ENCODE measurements at regions not wholly inside any gene's neighbourhood (a gene's known extent, or its start where the extent isn't known, plus 50 kb on each side); places are given as distances from the start of the nearest gene placed in this dataset.

GRCh38 chr6:40319124-40319523, 268.0 kb downstream of the LRFN2 start:
- Histone ChIP-seq H3K4me1 (ENCODE audit: insufficient read depth) (no peaks in the 10 kb centered on the region), H3K36me3 (no peaks in the 10 kb centered on the region), H3K9me3 (no peaks in the 10 kb centered on the region), H3K27ac (no peak overlapping the region), H3K4me3 (no peak overlapping the region), H3K27me3 (no peaks in the 10 kb centered on the region)
- DNase-seq: no peak
- no peak for TF ChIP-seq CTCF (IDR thresholded peaks at IDR 0.05)
- no peak for TF ChIP-seq EP300 (IDR thresholded peaks at IDR 0.05)
- no peak for TF ChIP-seq POLR2A (IDR thresholded peaks at IDR 0.05)
- intact Hi-C loops (cut with DNase I): no loop called here

- Histone ChIP-seq H3K27me3 (no peaks in the 10 kb centered on the region), H3K4me1 (ENCODE audit: insufficient read depth) (no peaks in the 10 kb centered on the region), H3K36me3 (no peaks in the 10 kb centered on the region), H3K4me3 (no peak overlapping the region), H3K9me3 (no peaks in the 10 kb centered on the region), H3K27ac (no peak overlapping the region)
- no peak for DNase-seq
- 86 to 91% (median 91%) methylated on average over 5 of the region's 5 CpGs for WGBS, 3 donors
- TF ChIP-seq CTCF (IDR thresholded peaks at IDR 0.05) (no peak), POLR2A (IDR thresholded peaks at IDR 0.05) (no peak), EP300 (IDR thresholded peaks at IDR 0.05) (no peak)
- intact Hi-C loops (cut with DNase I): no loop called here
These were observed 272.1 kb downstream of the LRFN2 start for GRCh38 chr6:40315060-40315459.

GRCh38 chr6:40313582-40313981, 273.6 kb downstream of the LRFN2 start:
- intact Hi-C loops (cut with DNase I): no loop called here
- Histone ChIP-seq H3K27ac (no peak overlapping the region), H3K27me3 (no peaks in the 10 kb centered on the region), H3K36me3 (no peaks in the 10 kb centered on the region), H3K4me3 (no peak overlapping the region), H3K4me1 (ENCODE audit: insufficient read depth) (no peaks in the 10 kb centered on the region), H3K9me3 (no peaks in the 10 kb centered on the region)
- no peak for TF ChIP-seq POLR2A (IDR thresholded peaks at IDR 0.05)
- no peak for TF ChIP-seq EP300 (IDR thresholded peaks at IDR 0.05)
- TF ChIP-seq CTCF (IDR thresholded peaks at IDR 0.05): no peak
- DNase-seq: no peak

- Histone ChIP-seq H3K4me1 (ENCODE audit: insufficient read depth) (no peaks in the 10 kb centered on the region), H3K4me3 (no peak overlapping the region), H3K27ac (no peak overlapping the region), H3K27me3 (no peaks in the 10 kb centered on the region), H3K36me3 (no peaks in the 10 kb centered on the region), H3K9me3 (no peaks in the 10 kb centered on the region)
- intact Hi-C loops (cut with DNase I): no loop called here
- 79 to 87% (median 82%) methylated on average over 5 of the region's 5 CpGs for WGBS, 3 donors
- no peak for TF ChIP-seq POLR2A (IDR thresholded peaks at IDR 0.05)
- no peak for TF ChIP-seq EP300 (IDR thresholded peaks at IDR 0.05)
- TF ChIP-seq CTCF (IDR thresholded peaks at IDR 0.05): no peak
- no peak for DNase-seq
These were observed 274.8 kb downstream of the LRFN2 start for GRCh38 chr6:40312213-40313015.
